PC-9 (cell line): ENCODE measurements at regions not wholly inside any gene's neighbourhood (a gene's known extent, or its start where the extent isn't known, plus 50 kb on each side); places are given as distances from the start of the nearest gene placed in this dataset.
A peak's percentile ranks its signal among the peaks of the same experiment; 100 is the strongest.

Experiments used
- BruUV-seq: library from RNA; stranded (reverse); fragments of 400-500 nt; replicated peaks from 2 replicates; lab custom pipeline; 2021; lab: Mats Ljungman, UMichigan
- CTCF ChIA-PET: fragments of 300-600 bp; sonication (Branson Sonifier 250); formaldehyde crosslinking; loops from one replicate; lab custom pipeline; 2022; ENCODE audit warnings: antibody characterized with exemption; lab: Charles Lee
- POLR2A ChIA-PET: fragments of 300-600 bp; sonication (Branson Sonifier 250); formaldehyde crosslinking; loops from one replicate; lab custom pipeline; 2022; ENCODE audit warnings: antibody characterized with exemption; ENCODE audit not compliant: unreplicated experiment; lab: Charles Lee
- DNase-seq, 2 experiments: peaks; one replicate each; pipeline versions ENCODE4 v3.0.0 to v3.0.0-alpha.2; 2015 to 2022; ENCODE audit warnings: mixed read lengths in 1 of 2
- H2AFZ ChIP-seq: fragments of 200-600 bp; sonication (generic); 2 replicates; pipeline ENCODE4 v1.8.1; 2017; ENCODE audit warnings: antibody characterized with exemption
- H3F3A ChIP-seq: fragments of 200-600 bp; sonication (generic); 2 replicates; pipeline ENCODE4 v1.8.1; 2017; ENCODE audit warnings: antibody characterized with exemption, mild to moderate bottlenecking, low read depth; ENCODE audit not compliant: insufficient read depth
- H3K27ac ChIP-seq: fragments of 200-600 bp; sonication (generic); 2 replicates; pipeline ENCODE4 v1.6.1; 2016; ENCODE audit warnings: mixed run types
- H3K27me3 ChIP-seq: fragments of 200-600 bp; sonication (generic); 2 replicates; pipeline ENCODE4 v1.6.1; 2016; ENCODE audit warnings: low read depth, mixed run types; ENCODE audit not compliant: insufficient read depth
- H3K36me3 ChIP-seq: fragments of 200-600 bp; sonication (generic); 2 replicates; pipeline ENCODE4 v1.6.1; 2016; ENCODE audit warnings: low read depth, mixed run types
- H3K4me1 ChIP-seq: fragments of 200-600 bp; sonication (generic); replicated peaks from 2 replicates; pipeline ENCODE4 v1.6.1; 2016; ENCODE audit warnings: mixed run types; ENCODE audit not compliant: insufficient read depth
- H3K4me2 ChIP-seq: fragments of 200-600 bp; sonication (generic); 2 replicates; pipeline ENCODE4 v1.6.1; 2017; ENCODE audit warnings: mixed run types
- H3K4me3 ChIP-seq: fragments of 200-600 bp; sonication (generic); 2 replicates; pipeline ENCODE4 v1.6.1; 2016; ENCODE audit warnings: mixed run types
- H3K79me2 ChIP-seq: fragments of 200-600 bp; sonication (generic); 2 replicates; pipeline ENCODE4 v1.6.1; 2017; ENCODE audit warnings: low read depth, mixed run types
- H3K9me2 ChIP-seq: fragments of 200-600 bp; sonication (generic); 2 replicates; pipeline ENCODE4 v1.8.1; 2017; ENCODE audit warnings: mild to moderate bottlenecking; ENCODE audit not compliant: insufficient read depth
- H3K9me3 ChIP-seq: fragments of 200-600 bp; sonication (generic); 2 replicates; pipeline ENCODE4 v1.8.1; 2016; ENCODE audit warnings: low read depth; ENCODE audit not compliant: insufficient read depth
- H4K20me1 ChIP-seq: fragments of 200-600 bp; sonication (generic); 2 replicates; pipeline ENCODE4 v1.8.1; 2017; ENCODE audit not compliant: insufficient read depth
- CTCF ChIP-seq: fragments of 200-600 bp; sonication (generic); conservative IDR thresholded peaks from 2 replicates; pipeline ENCODE4 v1.6.1; 2017; ENCODE audit warnings: mixed run types, antibody characterized with exemption, mild to moderate bottlenecking, moderate library complexity
- EZH2 ChIP-seq: fragments of 200-600 bp; sonication (generic); IDR thresholded peaks from 2 replicates; pipeline ENCODE4 v1.8.0; 2017; ENCODE audit warnings: antibody characterized with exemption, low read depth
- intact Hi-C: fragments of 100-400 bp; cut with micrococcal nuclease; formaldehyde crosslinking; loops from one replicate; pipeline ENCODE4 v1.10.0; 2022; ENCODE audit not compliant: unreplicated experiment

- no peaks in the 10 kb centered on the region for H3F3A ChIP-seq
- DNase-seq: no peak
- CTCF ChIA-PET: no interaction called here
- no peaks in the 10 kb centered on the region for H3K4me1 ChIP-seq
- no peak overlapping the region for H3K4me3 ChIP-seq
- H4K20me1 ChIP-seq: no peaks in the 10 kb centered on the region
- no peak overlapping the region for H3K27ac ChIP-seq
- H3K79me2 ChIP-seq: no peaks in the 10 kb centered on the region
- POLR2A ChIA-PET: no interaction called here
- H3K4me2 ChIP-seq: no peak overlapping the region
- TF ChIP-seq EZH2: no peak
- TF ChIP-seq CTCF: no peak
- no peak overlapping the region for H2AFZ ChIP-seq
- intact Hi-C loops: no loop called here
- BruUV-seq: no TSS peak
- H3K9me2 ChIP-seq: no peaks in the 10 kb centered on the region
- H3K9me3 ChIP-seq: no peaks in the 10 kb centered on the region
- H3K36me3 ChIP-seq: no peaks in the 10 kb centered on the region
- H3K27me3 ChIP-seq: no peaks in the 10 kb centered on the region
Observed at GRCh38 chr13:74335370-74335769, 201.2 kb upstream of the KLF12 start.

GRCh38 chr13:74329962-74330361, 195.8 kb upstream of the KLF12 start:
- Histone ChIP-seq H3K79me2 (no peaks in the 10 kb centered on the region), H3K9me3 (no peaks in the 10 kb centered on the region), H4K20me1 (no peaks in the 10 kb centered on the region), H3K4me3 (no peak overlapping the region), H3F3A (no peaks in the 10 kb centered on the region), H3K27ac (no peak overlapping the region), H2AFZ (no peak overlapping the region), H3K4me2 (no peak overlapping the region), H3K36me3 (no peaks in the 10 kb centered on the region), H3K9me2 (no peaks in the 10 kb centered on the region), H3K27me3 (no peaks in the 10 kb centered on the region), H3K4me1 (no peaks in the 10 kb centered on the region)
- CTCF ChIA-PET: interaction anchor here (1.0 kb wide), 1 partner anchor 43 kb away, joined by 5 read pairs; no protein-coding TSS in a partner anchor
- BruUV-seq: no TSS peak
- POLR2A ChIA-PET: no interaction called here
- DNase-seq: peak in 1 of 2 experiments; percentile 57
- no peak for TF ChIP-seq EZH2
- TF ChIP-seq CTCF: no peak
- intact Hi-C loops: no loop called here

GRCh38 chr13:74325106-74325505, 190.9 kb upstream of the KLF12 start:
- ChIA-PET POLR2A (no interaction called here), CTCF (no interaction called here)
- no peak overlapping the region for H3K4me3 ChIP-seq
- no peaks in the 10 kb centered on the region for H3K9me2 ChIP-seq
- no peak for TF ChIP-seq EZH2
- TF ChIP-seq CTCF: no peak
- intact Hi-C loops: no loop called here
- no peaks in the 10 kb centered on the region for H3K9me3 ChIP-seq
- no peak overlapping the region for H2AFZ ChIP-seq
- no peaks in the 10 kb centered on the region for H3K36me3 ChIP-seq
- no peaks in the 10 kb centered on the region for H3K27me3 ChIP-seq
- no peaks in the 10 kb centered on the region for H3K4me1 ChIP-seq
- no peaks in the 10 kb centered on the region for H4K20me1 ChIP-seq
- H3K79me2 ChIP-seq: no peaks in the 10 kb centered on the region
- no TSS peak for BruUV-seq
- no peak for DNase-seq
- H3K27ac ChIP-seq: no peak overlapping the region
- no peaks in the 10 kb centered on the region for H3F3A ChIP-seq
- H3K4me2 ChIP-seq: no peak overlapping the region
